ENCODE measurements at regions not wholly inside any gene's neighbourhood (a gene's known extent, or its start where the extent isn't known, plus 50 kb on each side); places are given as distances from the start of the nearest gene placed in this dataset.

DNA sequence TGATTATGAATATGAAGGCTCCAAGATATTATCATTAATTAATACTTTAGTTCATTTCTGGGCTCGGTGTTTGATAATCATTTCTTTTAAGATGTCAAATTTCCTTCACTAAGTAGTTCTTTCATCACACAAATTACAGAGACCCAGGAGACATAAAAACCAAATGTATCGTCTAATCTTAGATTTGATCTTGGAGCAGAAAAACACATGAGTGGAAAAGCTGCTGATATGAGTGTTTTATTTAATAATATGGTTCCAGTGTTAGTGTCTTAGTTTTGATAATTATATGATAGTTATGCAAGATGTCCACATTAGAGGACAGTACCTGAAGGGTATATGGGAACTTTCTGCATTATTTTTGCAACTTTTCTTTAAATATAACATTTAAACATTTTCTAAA, 494.5 kb upstream of the RAG2 start:
- DNase-seq, result no peak

DNA sequence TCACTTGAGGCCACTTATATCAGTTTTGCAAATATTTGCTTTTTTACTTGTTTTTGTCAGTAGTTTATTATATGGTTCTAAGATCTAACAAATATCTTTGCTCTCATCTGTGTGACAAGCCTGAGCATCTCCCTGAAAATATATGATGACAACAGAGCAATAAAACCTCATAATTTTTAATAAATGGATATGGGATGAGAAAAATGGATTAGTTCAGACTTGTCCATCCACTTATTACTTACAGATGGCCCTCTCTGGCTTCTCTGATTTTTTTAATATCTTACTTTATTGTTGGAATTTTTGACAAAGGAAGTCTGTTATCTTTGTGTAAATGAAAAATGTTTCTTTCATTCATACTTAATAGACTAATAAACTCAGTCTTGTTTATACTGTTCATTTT, 491.4 kb upstream of the RAG2 start:
- no peak for DNase-seq

DNA sequence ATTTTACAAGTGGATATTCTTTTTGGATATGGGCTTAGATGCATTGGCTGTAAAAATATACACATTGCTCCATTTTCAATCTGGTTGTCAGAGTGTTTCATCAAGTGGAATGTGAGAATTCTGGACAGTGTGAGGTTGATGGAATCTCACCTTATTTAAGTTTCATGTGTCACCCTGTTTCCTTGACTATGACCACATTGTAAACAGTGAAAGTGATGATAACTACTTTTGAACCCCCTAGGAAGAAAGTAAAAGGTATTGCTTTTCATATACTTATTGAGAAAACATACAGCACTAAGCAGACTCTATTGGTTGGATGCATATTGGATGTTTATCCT, 490.5 kb upstream of the RAG2 start:
- no peak for DNase-seq

DNA sequence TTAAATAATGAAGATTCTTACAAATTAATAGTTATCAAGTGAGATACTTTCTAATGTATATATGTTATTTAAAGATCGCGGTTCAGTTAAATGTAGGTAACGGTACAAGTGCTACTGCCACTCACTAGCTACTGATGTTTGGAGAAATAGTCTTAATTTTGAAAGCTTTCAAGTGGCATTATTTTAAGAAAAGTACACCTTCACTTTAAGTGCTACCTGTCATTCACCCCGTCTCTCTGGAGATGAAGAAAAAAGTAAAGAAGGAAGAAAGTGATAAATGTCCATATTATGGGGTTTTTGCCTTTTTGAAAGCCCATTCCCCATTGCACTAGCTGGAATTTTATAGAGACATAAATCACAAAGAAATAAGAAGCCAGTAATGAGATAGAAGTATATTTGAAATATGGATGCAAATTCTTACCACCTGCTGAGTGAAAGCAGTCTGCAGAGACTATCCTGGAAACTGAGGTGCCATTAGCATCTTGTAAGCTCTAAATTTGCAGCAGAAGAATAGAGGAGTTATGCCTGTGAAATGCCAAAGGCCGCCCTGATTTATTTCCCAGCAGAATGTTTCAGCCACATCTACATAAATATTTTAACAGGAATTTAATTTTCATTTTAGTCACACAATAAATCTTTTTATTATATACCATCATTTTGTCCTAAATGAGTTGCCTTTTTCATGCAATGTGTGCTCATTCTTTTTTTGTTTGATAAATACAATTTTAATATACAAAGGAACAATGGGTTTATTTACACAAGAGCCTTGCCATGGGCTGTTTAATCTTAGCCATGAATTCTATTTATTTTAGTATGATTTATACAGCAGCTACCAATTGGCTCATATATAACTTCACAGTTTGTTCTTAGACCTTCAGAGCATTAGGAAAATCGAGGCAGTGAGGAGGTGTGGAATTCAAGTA, 489.9 kb upstream of the RAG2 start:
- no peak for DNase-seq

- DNase-seq, result no peak
Measured at GRCh38 chr11:37078521-37078920, 480.5 kb upstream of the RAG2 start.

DNA sequence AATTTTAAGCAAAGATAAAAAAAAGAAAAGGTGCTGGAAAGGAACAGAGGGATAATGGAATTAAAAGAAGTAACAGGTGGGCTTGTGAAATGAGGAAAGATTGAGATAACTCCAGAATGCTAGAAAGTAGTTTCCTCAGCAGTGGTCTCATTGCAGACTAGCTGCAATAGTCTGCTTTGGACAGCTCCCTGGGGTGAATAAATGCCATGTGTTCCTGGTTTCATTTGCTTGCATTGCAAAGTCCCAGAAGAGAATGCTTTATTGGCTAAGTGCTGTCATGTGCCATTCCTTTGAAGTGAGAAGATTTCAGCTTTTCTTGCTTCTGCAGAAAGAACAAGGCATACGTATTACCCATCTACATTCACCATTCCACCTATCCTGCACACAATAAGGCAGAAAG, 478.8 kb upstream of the RAG2 start:
- no peak for DNase-seq

GRCh38 chr11:37072538-37073055, 474.6 kb upstream of the RAG2 start:
- DNase-seq, result no peak

- DNase-seq, result no peak
Measured at GRCh38 chr11:37050311-37050710, 452.3 kb upstream of the RAG2 start.

- DNase-seq, result no peak
Measured at GRCh38 chr11:37040921-37041320, 442.9 kb upstream of the RAG2 start.

GRCh38 chr11:37038911-37039310, 440.9 kb upstream of the RAG2 start:
- no peak for DNase-seq

- no peak for DNase-seq
Measured at GRCh38 chr11:37026741-37027140, 428.7 kb upstream of the RAG2 start.

- no peak for DNase-seq
Measured at GRCh38 chr11:37026326-37026725, 428.3 kb upstream of the RAG2 start.

DNA sequence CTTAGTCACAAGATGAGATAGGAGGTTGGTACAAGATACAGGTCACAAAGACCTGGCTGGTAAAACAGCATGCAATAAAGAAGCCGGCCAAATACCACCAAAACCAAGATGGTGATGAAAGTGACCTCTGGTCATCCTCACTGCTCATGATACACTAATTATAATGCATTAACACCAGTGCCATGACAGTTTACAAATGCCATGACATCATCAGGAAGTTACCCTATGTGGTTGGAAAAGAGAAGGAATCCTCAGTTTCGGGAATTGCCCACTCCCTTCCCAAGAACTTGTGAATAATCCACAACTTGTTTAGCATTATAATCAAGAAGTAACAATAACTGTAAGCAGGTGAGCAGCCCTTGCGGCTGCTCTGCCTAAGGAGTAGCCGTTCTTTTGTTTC, 408.5 kb upstream of the RAG2 start:
- DNase-seq, result no peak

- DNase-seq, result no peak
Measured at GRCh38 chr11:37002831-37003230, 404.8 kb upstream of the RAG2 start.

GRCh38 chr11:36997656-36998055, 399.6 kb upstream of the RAG2 start:
- DNase-seq, result no peak

GRCh38 chr11:36996795-36997194, 398.8 kb upstream of the RAG2 start:
- no peak for DNase-seq

- no peak for DNase-seq
Measured at GRCh38 chr11:36994208-36994607, 396.2 kb upstream of the RAG2 start.

DNA sequence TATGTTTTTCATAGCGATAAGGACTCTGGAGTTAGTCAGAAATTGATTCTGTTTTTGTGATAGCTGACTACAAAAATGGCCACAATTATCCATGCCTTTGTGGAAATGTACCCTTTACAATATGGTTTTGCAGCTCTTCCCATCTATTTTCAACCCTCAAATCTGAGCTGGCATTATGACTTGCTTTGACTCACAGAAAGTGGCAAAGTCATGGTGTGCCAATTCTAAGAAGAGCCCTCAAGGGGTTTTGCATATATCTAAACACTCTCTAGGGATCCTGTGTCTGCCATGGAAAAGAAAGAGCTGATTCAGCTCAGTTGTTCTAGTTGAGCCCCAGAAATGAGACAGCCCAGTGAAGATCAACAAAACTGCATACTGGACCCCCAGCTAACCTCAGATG, 390.5 kb upstream of the RAG2 start:
- no peak for DNase-seq

GRCh38 chr11:36985562-36985961, 387.5 kb upstream of the RAG2 start:
- no peak for DNase-seq

- no peak for DNase-seq
Measured at GRCh38 chr11:36976741-36977140, 378.7 kb upstream of the RAG2 start.

DNA sequence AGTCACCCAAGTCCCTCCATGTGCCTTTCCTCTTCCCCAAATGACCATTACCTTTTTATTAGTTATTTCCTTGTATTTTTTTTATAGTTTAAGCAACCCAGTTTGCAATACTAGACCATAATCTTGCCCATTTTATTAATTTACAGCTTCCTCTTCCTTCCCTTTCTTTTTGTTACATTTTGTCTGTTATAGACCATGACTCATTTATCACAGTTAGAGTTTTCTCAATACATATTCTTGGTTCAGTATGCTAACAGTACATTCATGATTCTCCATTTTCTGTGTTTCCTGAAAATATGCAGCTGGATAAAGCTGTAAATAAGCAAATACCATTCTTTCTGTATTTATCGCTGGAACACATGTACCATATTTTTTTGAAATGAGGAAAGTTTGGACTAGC, 376.7 kb upstream of the RAG2 start:
- no peak for DNase-seq

GRCh38 chr11:36953976-36954375, 355.9 kb upstream of the RAG2 start:
- no peak for DNase-seq

DNA sequence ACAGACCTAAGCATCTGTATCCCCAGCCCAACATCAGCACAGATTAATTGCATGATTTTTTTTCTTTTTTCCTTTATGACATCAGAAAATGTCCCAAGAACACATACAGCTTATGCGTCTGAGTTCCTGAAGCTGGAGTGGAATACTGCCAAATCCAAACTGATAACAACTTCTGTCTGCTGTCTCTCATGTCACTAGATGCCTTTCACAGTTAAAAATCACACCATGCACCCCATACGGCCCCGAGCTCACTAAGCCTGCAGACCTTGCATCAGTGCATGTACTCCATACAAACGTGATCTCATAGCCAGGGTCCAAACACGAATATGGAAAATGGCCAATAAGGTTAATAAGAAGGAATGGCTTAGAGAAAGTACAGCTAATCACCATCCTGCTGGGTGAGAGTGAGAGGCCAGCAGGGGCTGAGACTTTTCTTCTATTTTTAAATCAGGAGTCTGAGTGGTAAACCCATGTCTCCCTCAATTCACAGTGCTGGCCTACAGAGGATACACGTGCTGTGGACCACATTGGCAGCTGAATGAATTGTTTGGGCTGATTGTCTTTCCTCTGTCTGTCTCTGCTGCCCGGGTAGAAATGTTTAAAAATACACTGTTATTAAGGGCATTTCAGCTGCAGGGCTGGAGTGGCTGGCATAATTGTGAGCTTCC, 350.6 kb upstream of the RAG2 start:
- no peak for DNase-seq

GRCh38 chr11:36945384-36945783, 347.3 kb upstream of the RAG2 start:
- DNase-seq, result no peak
